ENCODE measurements at regions not wholly inside any gene's neighbourhood (a gene's known extent, or its start where the extent isn't known, plus 50 kb on each side); places are given as distances from the start of the nearest gene placed in this dataset.

- no peak for DNase-seq (ENCODE audit: low read depth in 3 of 3)
Observed at GRCh38 chr18:77329651-77330050, 80.0 kb downstream of the GALR1 start.

- DNase-seq (ENCODE audit: low read depth in 3 of 3), result no peak
Observed at GRCh38 chr18:77334876-77335275, 85.2 kb downstream of the GALR1 start.

GRCh38 chr18:77337604-77338003 is 88.0 kb downstream of the GALR1 start:
- no peak for DNase-seq (ENCODE audit: low read depth in 3 of 3)

GRCh38 chr18:77339093-77339492 is 89.4 kb downstream of the GALR1 start:
- no peak for DNase-seq (ENCODE audit: low read depth in 3 of 3)

- no peak for DNase-seq (ENCODE audit: low read depth in 3 of 3)
Observed at GRCh38 chr18:77339623-77340022, 90.0 kb downstream of the GALR1 start.

- no peak for DNase-seq (ENCODE audit: low read depth in 3 of 3)
Observed at GRCh38 chr18:77340815-77341214, 91.2 kb downstream of the GALR1 start.

- DNase-seq (ENCODE audit: low read depth in 3 of 3), result no peak
Observed at GRCh38 chr18:77341527-77342325, 92.1 kb downstream of the GALR1 start.

- DNase-seq (ENCODE audit: low read depth in 3 of 3), result no peak
Observed at GRCh38 chr18:77342736-77343135, 93.1 kb downstream of the GALR1 start.

- DNase-seq (ENCODE audit: low read depth in 3 of 3), result no peak
Observed at GRCh38 chr18:77343846-77344510, 94.3 kb downstream of the GALR1 start.

- no peak for DNase-seq (ENCODE audit: low read depth in 3 of 3)
Observed at GRCh38 chr18:77344786-77345500, 95.3 kb downstream of the GALR1 start.

- DNase-seq (ENCODE audit: low read depth in 3 of 3), result no peak
Observed at GRCh38 chr18:77346208-77346810, 96.7 kb downstream of the GALR1 start.

GRCh38 chr18:77353349-77353748 is 103.7 kb downstream of the GALR1 start:
- DNase-seq (ENCODE audit: low read depth in 3 of 3), result peak in 1 of 3 experiments; percentile 3

- DNase-seq (ENCODE audit: low read depth in 3 of 3), result no peak
Observed at GRCh38 chr18:77359561-77360314, 110.1 kb downstream of the GALR1 start.

- no peak for DNase-seq (ENCODE audit: low read depth in 3 of 3)
Observed at GRCh38 chr18:77360315-77361190, 110.9 kb downstream of the GALR1 start.

GRCh38 chr18:77361382-77361781 is 111.7 kb downstream of the GALR1 start:
- DNase-seq (ENCODE audit: low read depth in 3 of 3), result no peak

- no peak for DNase-seq (ENCODE audit: low read depth in 3 of 3)
Observed at GRCh38 chr18:77365667-77366066, 116.0 kb downstream of the GALR1 start.

GRCh38 chr18:77366067-77366719 is 116.5 kb downstream of the GALR1 start:
- no peak for DNase-seq (ENCODE audit: low read depth in 3 of 3)

GRCh38 chr18:77366720-77367641 is 117.3 kb downstream of the GALR1 start:
- DNase-seq (ENCODE audit: low read depth in 3 of 3), result no peak

GRCh38 chr18:77369644-77370043 is 120.0 kb downstream of the GALR1 start:
- DNase-seq (ENCODE audit: low read depth in 3 of 3), result no peak

Data from stimulated activated CD4-positive, alpha-beta T cell treated with anti-CD3 and anti-CD28 coated beads, TNF-alpha, amount 100 ng/mL, for 24 hours (primary cell).